HL-60 (cell line): ENCODE measurements at regions not wholly inside any gene's neighbourhood (a gene's known extent, or its start where the extent isn't known, plus 50 kb on each side); places are given as distances from the start of the nearest gene placed in this dataset.

Experiments used
- GABPA ChIP-seq: IDR thresholded peaks from 2 replicates; pipeline ENCODE4 v1.6.1; 2012; ENCODE audit warnings: low read depth
- POLR2AphosphoS5 ChIP-seq: IDR thresholded peaks from 2 replicates; pipeline ENCODE4 v1.6.1; 2012; ENCODE audit warnings: low read depth
- TF ChIP-seq, protein P1 (sequence below): IDR thresholded peaks from one replicate; pipeline ENCODE4 v1.5.1; 2011; ENCODE audit warnings: low read length, control low read depth, inconsistent platforms; ENCODE audit not compliant: insufficient read depth
- TF ChIP-seq, protein P2 (sequence below): IDR thresholded peaks from 2 replicates; pipeline ENCODE4 v1.6.1; 2012; ENCODE audit warnings: low read depth; ENCODE audit not compliant: insufficient replicate concordance

DNA sequence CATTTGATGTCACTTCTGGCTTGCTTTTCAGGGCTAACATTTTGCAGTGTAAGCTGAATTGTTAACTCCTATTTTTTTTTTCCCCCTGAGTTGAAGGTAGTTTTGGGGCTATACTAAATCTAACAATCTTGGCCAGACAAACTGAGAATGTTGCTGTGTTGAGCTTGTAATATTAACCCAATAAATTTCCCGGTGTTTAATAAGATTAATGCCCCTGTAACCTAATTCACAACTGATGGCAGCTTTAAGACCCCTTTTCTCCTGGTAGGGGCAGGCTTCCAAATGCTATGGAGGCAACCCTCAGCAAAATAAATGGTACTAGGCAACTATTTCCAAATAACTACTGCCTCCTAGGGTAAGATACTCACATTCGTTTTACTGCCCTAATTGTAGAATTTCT lies 549.6 kb upstream of the KIF2B start:
- TF ChIP-seq, protein P1, sequence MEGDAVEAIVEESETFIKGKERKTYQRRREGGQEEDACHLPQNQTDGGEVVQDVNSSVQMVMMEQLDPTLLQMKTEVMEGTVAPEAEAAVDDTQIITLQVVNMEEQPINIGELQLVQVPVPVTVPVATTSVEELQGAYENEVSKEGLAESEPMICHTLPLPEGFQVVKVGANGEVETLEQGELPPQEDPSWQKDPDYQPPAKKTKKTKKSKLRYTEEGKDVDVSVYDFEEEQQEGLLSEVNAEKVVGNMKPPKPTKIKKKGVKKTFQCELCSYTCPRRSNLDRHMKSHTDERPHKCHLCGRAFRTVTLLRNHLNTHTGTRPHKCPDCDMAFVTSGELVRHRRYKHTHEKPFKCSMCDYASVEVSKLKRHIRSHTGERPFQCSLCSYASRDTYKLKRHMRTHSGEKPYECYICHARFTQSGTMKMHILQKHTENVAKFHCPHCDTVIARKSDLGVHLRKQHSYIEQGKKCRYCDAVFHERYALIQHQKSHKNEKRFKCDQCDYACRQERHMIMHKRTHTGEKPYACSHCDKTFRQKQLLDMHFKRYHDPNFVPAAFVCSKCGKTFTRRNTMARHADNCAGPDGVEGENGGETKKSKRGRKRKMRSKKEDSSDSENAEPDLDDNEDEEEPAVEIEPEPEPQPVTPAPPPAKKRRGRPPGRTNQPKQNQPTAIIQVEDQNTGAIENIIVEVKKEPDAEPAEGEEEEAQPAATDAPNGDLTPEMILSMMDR = no peak
- TF ChIP-seq POLR2AphosphoS5 = no peak
- no peak for TF ChIP-seq GABPA
- TF ChIP-seq, protein P2, sequence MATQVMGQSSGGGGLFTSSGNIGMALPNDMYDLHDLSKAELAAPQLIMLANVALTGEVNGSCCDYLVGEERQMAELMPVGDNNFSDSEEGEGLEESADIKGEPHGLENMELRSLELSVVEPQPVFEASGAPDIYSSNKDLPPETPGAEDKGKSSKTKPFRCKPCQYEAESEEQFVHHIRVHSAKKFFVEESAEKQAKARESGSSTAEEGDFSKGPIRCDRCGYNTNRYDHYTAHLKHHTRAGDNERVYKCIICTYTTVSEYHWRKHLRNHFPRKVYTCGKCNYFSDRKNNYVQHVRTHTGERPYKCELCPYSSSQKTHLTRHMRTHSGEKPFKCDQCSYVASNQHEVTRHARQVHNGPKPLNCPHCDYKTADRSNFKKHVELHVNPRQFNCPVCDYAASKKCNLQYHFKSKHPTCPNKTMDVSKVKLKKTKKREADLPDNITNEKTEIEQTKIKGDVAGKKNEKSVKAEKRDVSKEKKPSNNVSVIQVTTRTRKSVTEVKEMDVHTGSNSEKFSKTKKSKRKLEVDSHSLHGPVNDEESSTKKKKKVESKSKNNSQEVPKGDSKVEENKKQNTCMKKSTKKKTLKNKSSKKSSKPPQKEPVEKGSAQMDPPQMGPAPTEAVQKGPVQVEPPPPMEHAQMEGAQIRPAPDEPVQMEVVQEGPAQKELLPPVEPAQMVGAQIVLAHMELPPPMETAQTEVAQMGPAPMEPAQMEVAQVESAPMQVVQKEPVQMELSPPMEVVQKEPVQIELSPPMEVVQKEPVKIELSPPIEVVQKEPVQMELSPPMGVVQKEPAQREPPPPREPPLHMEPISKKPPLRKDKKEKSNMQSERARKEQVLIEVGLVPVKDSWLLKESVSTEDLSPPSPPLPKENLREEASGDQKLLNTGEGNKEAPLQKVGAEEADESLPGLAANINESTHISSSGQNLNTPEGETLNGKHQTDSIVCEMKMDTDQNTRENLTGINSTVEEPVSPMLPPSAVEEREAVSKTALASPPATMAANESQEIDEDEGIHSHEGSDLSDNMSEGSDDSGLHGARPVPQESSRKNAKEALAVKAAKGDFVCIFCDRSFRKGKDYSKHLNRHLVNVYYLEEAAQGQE = no peak
